Progenitor cell of endocrine pancreas (in vitro differentiated cells): ENCODE measurements at regions not wholly inside any gene's neighbourhood (a gene's known extent, or its start where the extent isn't known, plus 50 kb on each side); places are given as distances from the start of the nearest gene placed in this dataset.

Source experiments
- DNase-seq: peaks from one replicate; pipeline ENCODE4 v3.0.0; 2021; ENCODE audit warnings: low spot score; ENCODE audit not compliant: unreplicated experiment
- H3K27ac Mint-ChIP-seq: 2 replicates; pipeline ENCODE4 v1.8.0; 2021; ENCODE audit warnings: mild to moderate bottlenecking, moderate library complexity, mixed read lengths
- H3K27me3 Mint-ChIP-seq: 2 replicates; pipeline ENCODE4 v1.8.0; 2021; ENCODE audit warnings: mixed read lengths
- H3K36me3 Mint-ChIP-seq: 2 replicates; pipeline ENCODE4 v1.8.0; 2022; ENCODE audit warnings: mixed read lengths; ENCODE audit not compliant: insufficient read depth
- H3K4me1 Mint-ChIP-seq: 2 replicates; pipeline ENCODE4 v1.8.0; 2021; ENCODE audit warnings: low read depth, mixed read lengths
- H3K4me3 Mint-ChIP-seq: 2 replicates; pipeline ENCODE4 v1.8.0; 2021; ENCODE audit warnings: low read depth, mild to moderate bottlenecking, moderate library complexity, mixed read lengths
- H3K9me3 Mint-ChIP-seq: 2 replicates; pipeline ENCODE4 v1.8.0; 2021; ENCODE audit warnings: low read depth, mixed read lengths
- CTCF ChIP-seq: fragments of 200-600 bp; sonication (generic); IDR thresholded peaks from one replicate; pipeline ENCODE4 v1.5.0; 2021; ENCODE audit warnings: antibody characterized with exemption, mild to moderate bottlenecking; ENCODE audit not compliant: unreplicated experiment

GRCh38 chr14:71273366-71273765 is 366.1 kb downstream of the PCNX1 start:
- TF ChIP-seq CTCF, result no peak
- peaks cover 3% of the 10 kb centered on the region for H3K4me1 Mint-ChIP-seq
- peaks cover 17% of the 10 kb centered on the region for H3K9me3 Mint-ChIP-seq
- H3K27ac Mint-ChIP-seq, result no peak overlapping the region
- H3K27me3 Mint-ChIP-seq, result no peaks in the 10 kb centered on the region
- no peak overlapping the region for H3K4me3 Mint-ChIP-seq
- no peak for DNase-seq
- peaks cover 1% of the 10 kb centered on the region for H3K36me3 Mint-ChIP-seq

GRCh38 chr14:71284048-71284447 is 376.8 kb downstream of the PCNX1 start:
- Mint-ChIP-seq H3K9me3 (peaks cover 8% of the 10 kb centered on the region), H3K4me3 (no peak overlapping the region), H3K4me1 (no peaks in the 10 kb centered on the region), H3K27ac (no peak overlapping the region), H3K27me3 (no peaks in the 10 kb centered on the region), H3K36me3 (no peaks in the 10 kb centered on the region)
- no peak for TF ChIP-seq CTCF
- no peak for DNase-seq

- H3K4me3 Mint-ChIP-seq, result no peak overlapping the region
Observed at GRCh38 chr14:71286126-71286525, 378.9 kb downstream of the PCNX1 start.

GRCh38 chr14:71287567-71287966 is 380.3 kb downstream of the PCNX1 start:
- TF ChIP-seq CTCF, result no peak
- no peak for DNase-seq
- Mint-ChIP-seq H3K27me3 (no peaks in the 10 kb centered on the region), H3K4me3 (no peak overlapping the region), H3K36me3 (no peaks in the 10 kb centered on the region), H3K4me1 (no peaks in the 10 kb centered on the region), H3K9me3 (peaks cover 8% of the 10 kb centered on the region), H3K27ac (no peak overlapping the region)

More at GRCh38 chr14:71286126-71286525, 378.9 kb downstream of the PCNX1 start:
- Mint-ChIP-seq H3K27ac (no peak overlapping the region), H3K36me3 (no peaks in the 10 kb centered on the region), H3K4me1 (no peaks in the 10 kb centered on the region), H3K9me3 (peaks cover 8% of the 10 kb centered on the region), H3K27me3 (no peaks in the 10 kb centered on the region)
- no peak for DNase-seq
- TF ChIP-seq CTCF, result no peak

GRCh38 chr14:71289536-71289935 is 382.3 kb downstream of the PCNX1 start:
- Mint-ChIP-seq H3K27ac (no peak overlapping the region), H3K4me1 (no peaks in the 10 kb centered on the region), H3K4me3 (no peak overlapping the region), H3K9me3 (peaks cover 4% of the 10 kb centered on the region), H3K36me3 (no peaks in the 10 kb centered on the region), H3K27me3 (no peaks in the 10 kb centered on the region)
- DNase-seq, result no peak
- TF ChIP-seq CTCF, result no peak
